ENCODE measurements at regions not wholly inside any gene's neighbourhood (a gene's known extent, or its start where the extent isn't known, plus 50 kb on each side); places are given as distances from the start of the nearest gene placed in this dataset.
"Not testable (repeated sequence)": the region's sequence is repeated elsewhere in the genome, so short reads cannot be mapped to it uniquely, and the experiment has no call there.

DNA sequence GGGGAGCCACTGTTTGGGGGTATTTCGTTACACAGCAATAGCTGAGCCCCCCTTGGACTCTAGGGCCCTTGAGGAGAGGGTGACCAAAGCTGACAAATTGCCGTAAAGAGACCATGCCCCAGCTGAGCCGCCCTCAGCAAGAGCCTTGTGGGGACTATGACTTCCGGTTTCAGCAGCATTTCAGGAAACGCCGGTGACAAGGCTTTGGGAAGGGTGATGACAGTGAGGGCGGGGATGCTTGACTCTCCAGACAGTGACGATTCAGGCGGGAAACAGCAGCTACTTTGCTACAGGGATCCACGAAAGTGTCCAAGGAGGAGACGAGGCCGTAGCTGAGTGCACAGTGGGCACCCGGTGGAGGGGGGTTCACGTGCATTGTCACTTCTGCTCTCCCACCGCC is 360.8 kb downstream of the C16orf95 start:
- H3K4me3 ChIP-seq (ENCODE audit: control insufficient read depth, low read depth, low read length): no peak overlapping the region
- TF ChIP-seq, protein P1, sequence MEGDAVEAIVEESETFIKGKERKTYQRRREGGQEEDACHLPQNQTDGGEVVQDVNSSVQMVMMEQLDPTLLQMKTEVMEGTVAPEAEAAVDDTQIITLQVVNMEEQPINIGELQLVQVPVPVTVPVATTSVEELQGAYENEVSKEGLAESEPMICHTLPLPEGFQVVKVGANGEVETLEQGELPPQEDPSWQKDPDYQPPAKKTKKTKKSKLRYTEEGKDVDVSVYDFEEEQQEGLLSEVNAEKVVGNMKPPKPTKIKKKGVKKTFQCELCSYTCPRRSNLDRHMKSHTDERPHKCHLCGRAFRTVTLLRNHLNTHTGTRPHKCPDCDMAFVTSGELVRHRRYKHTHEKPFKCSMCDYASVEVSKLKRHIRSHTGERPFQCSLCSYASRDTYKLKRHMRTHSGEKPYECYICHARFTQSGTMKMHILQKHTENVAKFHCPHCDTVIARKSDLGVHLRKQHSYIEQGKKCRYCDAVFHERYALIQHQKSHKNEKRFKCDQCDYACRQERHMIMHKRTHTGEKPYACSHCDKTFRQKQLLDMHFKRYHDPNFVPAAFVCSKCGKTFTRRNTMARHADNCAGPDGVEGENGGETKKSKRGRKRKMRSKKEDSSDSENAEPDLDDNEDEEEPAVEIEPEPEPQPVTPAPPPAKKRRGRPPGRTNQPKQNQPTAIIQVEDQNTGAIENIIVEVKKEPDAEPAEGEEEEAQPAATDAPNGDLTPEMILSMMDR (conservative IDR thresholded peaks at IDR 0.05; ENCODE audit: control insufficient read depth, insufficient read depth, low read depth, low read length): no peak
- no peak for DNase-seq (ENCODE audit: low read depth)

DNA sequence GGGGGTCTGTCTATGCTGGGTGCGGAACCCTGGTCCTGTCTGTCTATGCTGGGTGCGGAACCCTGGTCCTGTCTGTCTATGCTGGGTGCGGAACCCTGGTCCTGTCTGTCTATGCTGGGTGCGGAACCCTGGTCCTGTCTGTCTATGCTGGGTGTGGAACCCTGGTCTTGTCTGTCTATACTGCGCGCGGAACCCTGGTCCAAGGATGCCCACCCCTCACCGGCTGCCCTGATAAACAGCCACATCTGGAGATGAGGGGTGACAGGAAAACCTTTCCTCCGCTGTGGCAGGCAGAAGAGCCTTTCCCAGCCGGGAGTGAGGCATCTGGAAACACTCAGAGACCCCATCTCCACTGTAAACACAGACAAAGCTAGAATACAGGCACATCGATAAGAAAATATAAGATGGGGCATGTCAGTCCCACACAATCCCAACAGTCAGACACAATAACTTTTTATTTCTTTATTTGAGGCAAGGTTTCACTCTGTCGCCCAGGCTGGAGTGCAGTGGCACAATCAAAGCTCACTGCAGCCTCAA is 359.5 kb downstream of the C16orf95 start:
- not testable (repeated sequence) for H3K4me3 ChIP-seq (ENCODE audit: control insufficient read depth, low read depth, low read length); DNase-seq (ENCODE audit: low read depth)

DNA sequence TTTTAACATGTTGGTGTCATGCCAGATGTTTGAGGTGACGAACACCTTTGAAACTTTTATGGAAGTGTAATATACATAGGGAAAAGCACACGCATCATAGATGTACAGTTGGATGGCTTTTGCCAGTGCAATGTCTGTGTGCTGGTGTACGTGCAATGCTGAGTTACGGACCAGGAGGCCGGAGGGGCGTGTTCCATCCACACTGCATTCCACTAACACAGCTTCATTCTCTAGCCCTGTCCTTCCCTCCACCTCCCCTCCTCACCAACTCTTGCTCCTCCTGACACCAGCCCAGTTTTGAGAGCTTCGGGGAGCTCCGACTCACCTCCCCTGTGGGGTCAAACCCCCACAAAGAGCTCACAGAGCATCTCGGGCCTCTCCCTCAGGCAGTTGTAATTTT is 358.8 kb downstream of the C16orf95 start:
- H3K4me3 ChIP-seq (ENCODE audit: control insufficient read depth, low read depth, low read length): no peak overlapping the region
- TF ChIP-seq, protein P1 (conservative IDR thresholded peaks at IDR 0.05; ENCODE audit: control insufficient read depth, insufficient read depth, low read depth, low read length): no peak
- DNase-seq (ENCODE audit: low read depth): no peak

DNA sequence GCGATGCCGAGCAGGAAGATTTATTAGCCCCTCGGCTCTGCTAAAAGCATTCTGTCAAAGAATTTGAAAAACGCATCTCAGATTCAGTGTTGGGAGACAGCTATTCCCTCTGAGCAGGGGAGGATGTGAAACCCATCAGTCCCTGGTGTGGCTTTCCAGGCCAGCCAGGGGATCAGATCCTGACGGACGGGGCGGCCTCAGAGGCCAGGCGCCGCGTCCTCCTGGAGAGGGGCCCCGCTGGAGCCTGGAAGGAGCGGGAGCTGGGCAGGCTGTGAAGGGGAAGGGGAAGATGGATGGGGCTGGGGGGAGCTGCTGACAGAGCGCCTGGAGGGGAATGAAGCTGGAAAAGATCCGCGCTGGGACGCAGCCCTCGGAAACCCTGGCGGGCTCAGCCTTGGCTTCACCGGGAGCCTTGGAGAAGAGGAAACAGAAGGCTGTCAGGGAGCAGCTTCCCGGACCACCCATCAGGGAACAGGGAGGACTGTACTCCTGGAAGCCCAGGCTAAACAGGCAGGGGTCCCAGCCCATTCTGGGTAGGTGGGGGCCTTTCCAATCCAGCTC is 358.0 kb downstream of the C16orf95 start:
- no peak for DNase-seq (ENCODE audit: low read depth)
- TF ChIP-seq, protein P1 (conservative IDR thresholded peaks at IDR 0.05; ENCODE audit: control insufficient read depth, insufficient read depth, low read depth, low read length): no peak
- H3K4me3 ChIP-seq (ENCODE audit: control insufficient read depth, low read depth, low read length): no peak overlapping the region

DNA sequence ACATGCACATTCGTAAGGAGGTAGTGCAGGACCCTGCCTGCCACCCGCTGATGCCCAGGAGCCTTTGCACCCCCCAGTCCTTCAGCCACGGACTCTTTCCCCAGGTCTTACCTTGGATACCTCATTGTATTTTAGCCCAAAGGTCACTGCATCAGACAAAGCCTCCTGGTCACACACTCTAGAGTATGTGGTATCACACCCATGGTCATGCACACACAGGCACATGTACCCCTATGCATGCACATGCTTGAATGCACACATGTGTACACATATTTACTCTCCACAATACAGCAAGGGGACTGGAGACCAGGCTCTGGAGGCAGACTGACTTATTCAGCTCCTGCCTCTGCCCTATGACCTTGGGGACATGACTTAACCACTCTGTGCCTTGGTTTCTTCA is 357.5 kb downstream of the C16orf95 start:
- DNase-seq (ENCODE audit: low read depth): no peak
- TF ChIP-seq, protein P1 (conservative IDR thresholded peaks at IDR 0.05; ENCODE audit: control insufficient read depth, insufficient read depth, low read depth, low read length): no peak
- H3K4me3 ChIP-seq (ENCODE audit: control insufficient read depth, low read depth, low read length): no peak overlapping the region

DNA sequence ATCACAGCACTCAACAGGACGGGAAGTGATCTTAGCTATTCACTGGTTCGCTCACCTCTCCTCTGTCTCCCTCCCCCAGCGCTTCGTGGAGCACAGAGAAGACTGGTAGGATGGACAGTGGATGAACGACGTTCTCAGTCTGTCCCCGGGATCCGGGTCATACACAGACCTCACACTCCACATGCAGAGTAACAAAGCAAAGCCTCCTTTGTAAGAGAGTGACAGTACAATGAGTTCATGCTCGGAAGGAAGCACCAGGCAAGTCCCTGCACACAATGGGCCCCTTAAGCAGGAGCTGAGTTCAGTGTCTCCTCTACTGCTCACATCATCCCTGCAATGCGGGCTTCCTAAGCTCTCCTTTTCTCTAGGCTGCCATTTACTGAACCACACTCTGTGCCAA is 356.9 kb downstream of the C16orf95 start:
- TF ChIP-seq, protein P1 (conservative IDR thresholded peaks at IDR 0.05; ENCODE audit: control insufficient read depth, insufficient read depth, low read depth, low read length): no peak
- no peak for DNase-seq (ENCODE audit: low read depth)
- no peak overlapping the region for H3K4me3 ChIP-seq (ENCODE audit: control insufficient read depth, low read depth, low read length)

DNA sequence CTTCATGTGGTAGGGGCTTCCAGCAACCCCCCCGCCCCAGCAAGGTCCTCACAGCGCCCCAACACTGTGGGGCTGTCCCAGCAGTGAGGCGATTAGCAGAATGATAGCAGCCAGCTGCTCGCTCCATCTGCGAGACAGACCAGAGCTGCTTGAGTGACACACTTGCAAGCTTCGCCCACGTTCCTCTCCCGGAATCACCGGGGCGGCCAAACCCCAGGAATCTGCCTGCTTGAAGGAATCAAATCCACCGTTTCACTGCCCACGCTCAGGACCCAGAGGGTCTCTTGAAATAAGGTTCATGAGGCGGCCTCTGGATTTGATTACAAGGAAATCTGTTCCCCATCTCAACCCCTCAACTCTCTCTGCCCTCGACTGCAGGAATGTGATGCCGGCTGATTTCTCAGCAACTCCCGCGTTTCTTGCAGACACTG is 356.0 kb downstream of the C16orf95 start:
- TF ChIP-seq, protein P1 (conservative IDR thresholded peaks at IDR 0.05; ENCODE audit: control insufficient read depth, insufficient read depth, low read depth, low read length): no peak
- no peak overlapping the region for H3K4me3 ChIP-seq (ENCODE audit: control insufficient read depth, low read depth, low read length)
- peak; percentile 67 for DNase-seq (ENCODE audit: low read depth)

All from fibroblast of mammary gland (primary cell).